Activated T-helper 17 cell treated with anti-CD3 and anti-CD28 coated beads, Interleukin-2, amount 50 U/mL, for 72 hours (primary cell): ENCODE measurements at regions not wholly inside any gene's neighbourhood (a gene's known extent, or its start where the extent isn't known, plus 50 kb on each side); places are given as distances from the start of the nearest gene placed in this dataset.
"Not testable (repeated sequence)": the region's sequence is repeated elsewhere in the genome, so short reads cannot be mapped to it uniquely, and the experiment has no call there.

Experiments used
- ATAC-seq: fragments of 150-1000 bp; cut with Tn5 transposase; replicated peaks from 2 replicates; pipeline ENCODE4 v1.10.0; 2021; ENCODE audit warnings: mild to moderate bottlenecking, moderate library complexity
- H3K27ac Mint-ChIP-seq: one replicate; pipeline ENCODE4 v1.8.0; 2022; ENCODE audit warnings: mixed read lengths
- H3K27me3 Mint-ChIP-seq: one replicate; pipeline ENCODE4 v1.8.0; 2022; ENCODE audit warnings: mixed read lengths
- H3K36me3 Mint-ChIP-seq: one replicate; pipeline ENCODE4 v1.8.0; 2022; ENCODE audit warnings: low read depth, mild to moderate bottlenecking, mixed read lengths
- H3K4me1 Mint-ChIP-seq: one replicate; pipeline ENCODE4 v1.8.0; 2022; ENCODE audit warnings: mixed read lengths
- H3K4me3 Mint-ChIP-seq: one replicate; pipeline ENCODE4 v1.8.0; 2022; ENCODE audit warnings: mild to moderate bottlenecking, mixed read lengths
- H3K9me3 Mint-ChIP-seq: one replicate; pipeline ENCODE4 v1.8.0; 2022; ENCODE audit warnings: mixed read lengths

GRCh38 chr4:38367642-38368174, 296.3 kb upstream of the KLF3 start:
- no peaks in the 10 kb centered on the region for H3K4me1 Mint-ChIP-seq
- ATAC-seq = no peak
- H3K27ac Mint-ChIP-seq = no peak overlapping the region
- no peaks in the 10 kb centered on the region for H3K27me3 Mint-ChIP-seq
- no peaks in the 10 kb centered on the region for H3K36me3 Mint-ChIP-seq
- no peak overlapping the region for H3K4me3 Mint-ChIP-seq
- H3K9me3 Mint-ChIP-seq = no peaks in the 10 kb centered on the region

- ATAC-seq = no peak
- Mint-ChIP-seq H3K9me3 (no peaks in the 10 kb centered on the region), H3K4me3 (no peak overlapping the region), H3K36me3 (no peaks in the 10 kb centered on the region), H3K4me1 (no peaks in the 10 kb centered on the region), H3K27me3 (no peaks in the 10 kb centered on the region), H3K27ac (no peak overlapping the region)
Observed at GRCh38 chr4:38368613-38369012, 295.4 kb upstream of the KLF3 start.

- Mint-ChIP-seq H3K4me3 (no peak overlapping the region), H3K36me3 (no peaks in the 10 kb centered on the region), H3K9me3 (no peaks in the 10 kb centered on the region), H3K4me1 (no peaks in the 10 kb centered on the region), H3K27me3 (no peaks in the 10 kb centered on the region), H3K27ac (no peak overlapping the region)
- peak; percentile 26 for ATAC-seq
Observed at GRCh38 chr4:38371391-38371851, 292.6 kb upstream of the KLF3 start.

GRCh38 chr4:38373375-38373774, 290.6 kb upstream of the KLF3 start:
- Mint-ChIP-seq H3K27me3 (peaks cover 3% of the 10 kb centered on the region), H3K36me3 (no peaks in the 10 kb centered on the region), H3K4me1 (no peaks in the 10 kb centered on the region), H3K4me3 (no peak overlapping the region), H3K9me3 (no peaks in the 10 kb centered on the region), H3K27ac (no peak overlapping the region)
- ATAC-seq = no peak

- H3K9me3 Mint-ChIP-seq = no peaks in the 10 kb centered on the region
- H3K36me3 Mint-ChIP-seq = no peaks in the 10 kb centered on the region
- no peak for ATAC-seq
- peaks cover 3% of the 10 kb centered on the region for H3K27me3 Mint-ChIP-seq
- H3K4me1 Mint-ChIP-seq = no peaks in the 10 kb centered on the region
- H3K27ac Mint-ChIP-seq = no peak overlapping the region
- no peak overlapping the region for H3K4me3 Mint-ChIP-seq
Observed at GRCh38 chr4:38377195-38377594, 286.8 kb upstream of the KLF3 start.

GRCh38 chr4:38378478-38378877, 285.5 kb upstream of the KLF3 start:
- H3K4me3 Mint-ChIP-seq = no peak overlapping the region
- H3K36me3 Mint-ChIP-seq = no peaks in the 10 kb centered on the region
- ATAC-seq = no peak
- no peak overlapping the region for H3K27ac Mint-ChIP-seq
- H3K27me3 Mint-ChIP-seq = peaks cover 3% of the 10 kb centered on the region
- H3K4me1 Mint-ChIP-seq = no peaks in the 10 kb centered on the region
- H3K9me3 Mint-ChIP-seq = no peaks in the 10 kb centered on the region

GRCh38 chr4:38381788-38382187, 282.2 kb upstream of the KLF3 start:
- Mint-ChIP-seq H3K27ac (no peak overlapping the region), H3K9me3 (no peaks in the 10 kb centered on the region), H3K4me3 (no peak overlapping the region), H3K36me3 (no peaks in the 10 kb centered on the region), H3K4me1 (no peaks in the 10 kb centered on the region), H3K27me3 (peaks cover 3% of the 10 kb centered on the region)
- no peak for ATAC-seq

- ATAC-seq = no peak
- Mint-ChIP-seq H3K4me3 (no peak overlapping the region), H3K36me3 (no peaks in the 10 kb centered on the region), H3K4me1 (no peaks in the 10 kb centered on the region), H3K27me3 (no peaks in the 10 kb centered on the region), H3K27ac (no peak overlapping the region), H3K9me3 (no peaks in the 10 kb centered on the region)
Observed at GRCh38 chr4:38382520-38382919, 281.5 kb upstream of the KLF3 start.

- H3K4me1 Mint-ChIP-seq = no peaks in the 10 kb centered on the region
- ATAC-seq = no peak
- no peak overlapping the region for H3K27ac Mint-ChIP-seq
- H3K4me3 Mint-ChIP-seq = no peak overlapping the region
- no peaks in the 10 kb centered on the region for H3K9me3 Mint-ChIP-seq
- no peaks in the 10 kb centered on the region for H3K27me3 Mint-ChIP-seq
- no peaks in the 10 kb centered on the region for H3K36me3 Mint-ChIP-seq
Observed at GRCh38 chr4:38383646-38384121, 280.3 kb upstream of the KLF3 start.

GRCh38 chr4:38385093-38386004, 278.6 kb upstream of the KLF3 start:
- Mint-ChIP-seq H3K4me3 (no peak overlapping the region), H3K36me3 (no peaks in the 10 kb centered on the region), H3K27ac (no peak overlapping the region), H3K27me3 (no peaks in the 10 kb centered on the region), H3K9me3 (peaks cover 8% of the 10 kb centered on the region), H3K4me1 (no peaks in the 10 kb centered on the region)
- no peak for ATAC-seq

- no peaks in the 10 kb centered on the region for H3K27me3 Mint-ChIP-seq
- H3K27ac Mint-ChIP-seq = no peak overlapping the region
- ATAC-seq = no peak
- H3K36me3 Mint-ChIP-seq = no peaks in the 10 kb centered on the region
- H3K4me3 Mint-ChIP-seq = no peak overlapping the region
- no peaks in the 10 kb centered on the region for H3K4me1 Mint-ChIP-seq
- peaks cover 9% of the 10 kb centered on the region for H3K9me3 Mint-ChIP-seq
Observed at GRCh38 chr4:38386005-38386551, 277.9 kb upstream of the KLF3 start.

- no peak overlapping the region for H3K4me3 Mint-ChIP-seq
- no peak overlapping the region for H3K27ac Mint-ChIP-seq
- no peaks in the 10 kb centered on the region for H3K36me3 Mint-ChIP-seq
- no peaks in the 10 kb centered on the region for H3K4me1 Mint-ChIP-seq
- peaks cover 15% of the 10 kb centered on the region for H3K9me3 Mint-ChIP-seq
- H3K27me3 Mint-ChIP-seq = no peaks in the 10 kb centered on the region
- ATAC-seq = no peak
Observed at GRCh38 chr4:38386654-38387188, 277.3 kb upstream of the KLF3 start.

GRCh38 chr4:38387348-38387747, 276.7 kb upstream of the KLF3 start:
- Mint-ChIP-seq H3K27ac (no peak overlapping the region), H3K27me3 (no peaks in the 10 kb centered on the region), H3K36me3 (no peaks in the 10 kb centered on the region), H3K9me3 (peaks cover 20% of the 10 kb centered on the region), H3K4me3 (no peak overlapping the region), H3K4me1 (no peaks in the 10 kb centered on the region)
- no peak for ATAC-seq

GRCh38 chr4:38387819-38388218, 276.2 kb upstream of the KLF3 start:
- H3K4me1 Mint-ChIP-seq = no peaks in the 10 kb centered on the region
- H3K36me3 Mint-ChIP-seq = no peaks in the 10 kb centered on the region
- no peak overlapping the region for H3K27ac Mint-ChIP-seq
- H3K9me3 Mint-ChIP-seq = peaks cover 20% of the 10 kb centered on the region
- no peaks in the 10 kb centered on the region for H3K27me3 Mint-ChIP-seq
- ATAC-seq = no peak
- H3K4me3 Mint-ChIP-seq = no peak overlapping the region

GRCh38 chr4:38388907-38389306, 275.1 kb upstream of the KLF3 start:
- not testable (repeated sequence) for H3K4me1 Mint-ChIP-seq, H3K27ac Mint-ChIP-seq, ATAC-seq, H3K4me3 Mint-ChIP-seq, H3K27me3 Mint-ChIP-seq, H3K36me3 Mint-ChIP-seq
- peaks cover 20% of the 10 kb centered on the region for H3K9me3 Mint-ChIP-seq
